OCI-LY7 (cell line): ENCODE measurements at regions not wholly inside any gene's neighbourhood (a gene's known extent, or its start where the extent isn't known, plus 50 kb on each side); places are given as distances from the start of the nearest gene placed in this dataset.
"Not testable (repeated sequence)": the region's sequence is repeated elsewhere in the genome, so short reads cannot be mapped to it uniquely, and the experiment has no call there.

Source experiments
- BruUV-seq: library from RNA; stranded (reverse); fragments of 400-500 nt; replicated peaks from 2 replicates; lab custom pipeline; 2021; lab: Mats Ljungman, UMichigan
- CTCF ChIA-PET: fragments of 300-600 bp; sonication (Branson Sonifier 250); formaldehyde crosslinking; loops from one replicate; lab custom pipeline; 2022; ENCODE audit warnings: antibody characterized with exemption; ENCODE audit not compliant: unreplicated experiment; lab: Charles Lee
- POLR2A ChIA-PET: fragments of 300-600 bp; sonication (Branson Sonifier 250); formaldehyde crosslinking; loops from one replicate; lab custom pipeline; 2022; ENCODE audit warnings: antibody characterized with exemption; lab: Charles Lee
- DNase-seq: peaks from one replicate; pipeline ENCODE4 v3.0.0-alpha.2; 2015; ENCODE audit warnings: low spot score
- H2AFZ ChIP-seq: fragments of 200-600 bp; sonication (generic), shearing (Covaris generic); 2 replicates; pipeline ENCODE4 v1.6.1; 2014; ENCODE audit warnings: mild to moderate bottlenecking, antibody characterized with exemption, low read length, moderate library complexity
- H3K27ac ChIP-seq: fragments of 200-600 bp; sonication (generic); 2 replicates; pipeline ENCODE4 v1.5.1; 2014; ENCODE audit warnings: mixed run types, low read depth, mild to moderate bottlenecking, moderate library complexity, low read length, inconsistent platforms; ENCODE audit not compliant: poor library complexity, severe bottlenecking
- H3K36me3 ChIP-seq: fragments of 200-600 bp; sonication (generic); 2 replicates; pipeline ENCODE4 v1.6.1; 2014; ENCODE audit warnings: mild to moderate bottlenecking, antibody characterized with exemption, low read length, moderate library complexity, mixed read lengths; ENCODE audit not compliant: insufficient read depth
- H3K4me1 ChIP-seq: fragments of 200-600 bp; sonication (generic); 2 replicates; pipeline ENCODE4 v1.5.1; 2014; ENCODE audit warnings: mild to moderate bottlenecking, low read length; ENCODE audit not compliant: insufficient read depth, poor library complexity, severe bottlenecking
- H3K4me2 ChIP-seq: fragments of 200-600 bp; sonication (generic); 2 replicates; pipeline ENCODE4 v1.6.1; 2014; ENCODE audit warnings: mild to moderate bottlenecking, low read length
- H3K4me3 ChIP-seq: fragments of 200-600 bp; sonication (generic); 2 replicates; pipeline ENCODE4 v1.5.1; 2014; ENCODE audit warnings: mild to moderate bottlenecking, low read depth, low read length; ENCODE audit not compliant: poor library complexity, severe bottlenecking
- H3K79me2 ChIP-seq: fragments of 200-600 bp; sonication (generic); 2 replicates; pipeline ENCODE4 v1.6.1; 2016; ENCODE audit warnings: low read depth, mild to moderate bottlenecking, low read length, moderate library complexity, mixed read lengths; ENCODE audit not compliant: insufficient read depth
- H3K9me2 ChIP-seq: fragments of 200-600 bp; sonication (generic); 2 replicates; pipeline ENCODE4 v1.6.1; 2016; ENCODE audit warnings: mild to moderate bottlenecking, low read length, mixed read lengths; ENCODE audit not compliant: insufficient read depth
- H3K9me3 ChIP-seq: fragments of 200-600 bp; sonication (generic); 2 replicates; pipeline ENCODE4 v1.6.1; 2014; ENCODE audit warnings: mild to moderate bottlenecking, mixed run types, low read length, mixed read lengths
- H4K20me1 ChIP-seq: fragments of 200-600 bp; sonication (generic); 2 replicates; pipeline ENCODE4 v1.6.1; 2014; ENCODE audit warnings: mild to moderate bottlenecking, antibody characterized with exemption, low read length, moderate library complexity, mixed read lengths; ENCODE audit not compliant: insufficient read depth
- CTCF ChIP-seq: fragments of 200-600 bp; sonication (generic); conservative IDR thresholded peaks from 2 replicates; pipeline ENCODE4 v1.5.1; 2014; ENCODE audit warnings: mild to moderate bottlenecking, antibody characterized with exemption, low read length, moderate library complexity, mixed read lengths
- EZH2phosphoT487 ChIP-seq: fragments of 200-600 bp; sonication (generic); IDR thresholded peaks from 2 replicates; pipeline ENCODE4 v1.6.1; 2018; ENCODE audit warnings: low read depth, borderline replicate concordance, mild to moderate bottlenecking, mixed run types, antibody characterized with exemption, low read length, moderate library complexity, mixed read lengths
- intact Hi-C: fragments of 100-400 bp; cut with micrococcal nuclease; formaldehyde crosslinking; loops from one replicate; pipeline ENCODE4 v1.10.0; 2022; ENCODE audit not compliant: unreplicated experiment

DNA sequence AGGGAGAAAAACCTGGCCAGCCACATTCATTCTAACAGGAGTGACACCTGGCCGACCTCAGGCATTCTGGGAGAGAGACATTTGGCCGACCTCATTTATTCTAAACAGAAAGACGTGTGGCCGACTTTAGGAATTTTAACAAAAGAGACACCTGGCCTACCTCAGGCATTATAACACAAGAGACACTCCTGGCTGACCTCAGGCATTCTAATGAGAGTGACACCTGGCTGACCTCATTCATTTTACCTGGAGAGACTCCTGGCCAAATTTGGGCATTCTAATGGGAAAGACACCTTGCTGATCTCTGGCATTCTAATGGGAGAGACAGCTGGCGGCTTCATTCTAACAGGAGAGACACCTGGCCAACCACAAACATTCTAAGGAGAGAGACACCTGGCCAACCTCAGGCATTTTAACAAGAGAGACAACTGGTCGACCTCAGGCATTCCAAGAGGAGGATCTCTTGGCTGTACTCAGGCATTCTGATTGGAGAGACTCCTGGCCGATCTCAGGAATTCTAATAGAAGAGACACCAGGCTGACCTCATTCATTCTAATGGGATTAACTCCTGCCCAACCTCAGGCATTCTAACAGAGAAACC, 1353.9 kb downstream of the UQCRFS1 start:
- Histone ChIP-seq H3K9me2 (no peaks in the 10 kb centered on the region), H3K4me1 (no peaks in the 10 kb centered on the region), H3K9me3 (no peaks in the 10 kb centered on the region), H3K4me3 (no peak overlapping the region), H3K36me3 (no peaks in the 10 kb centered on the region), H3K4me2 (no peak overlapping the region), H3K27ac (no peak overlapping the region), H3K79me2 (no peaks in the 10 kb centered on the region), H2AFZ (no peak overlapping the region), H4K20me1 (no peaks in the 10 kb centered on the region)
- TF ChIP-seq CTCF (no peak), EZH2phosphoT487 (no peak)
- no TSS peak for BruUV-seq
- intact Hi-C loops, result no loop called here
- ChIA-PET POLR2A (no interaction called here), CTCF (no interaction called here)
- DNase-seq, result no peak

DNA sequence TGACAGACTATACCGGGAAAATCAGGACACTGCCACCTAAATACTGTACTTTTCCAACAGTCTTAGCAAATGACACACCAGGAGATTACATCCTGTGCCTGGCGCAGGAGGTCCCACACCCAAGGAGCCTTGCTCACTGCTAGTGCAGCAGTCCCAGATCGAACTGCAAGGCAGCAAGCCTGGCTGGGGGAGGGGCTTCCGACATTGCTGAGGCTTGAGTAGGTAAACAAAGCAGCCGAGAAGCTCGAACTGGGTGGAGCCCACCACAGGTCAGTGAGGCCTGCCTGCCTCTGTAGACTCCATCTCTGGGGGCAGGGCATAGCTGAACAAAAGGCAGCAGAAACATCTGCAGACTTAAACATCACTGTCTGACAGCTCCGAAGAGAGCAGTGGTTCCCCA, 1360.0 kb downstream of the UQCRFS1 start:
- H2AFZ ChIP-seq, H4K20me1 ChIP-seq, H3K4me2 ChIP-seq, H3K36me3 ChIP-seq, H3K4me3 ChIP-seq, H3K27ac ChIP-seq, BruUV-seq, intact Hi-C loops, H3K4me1 ChIP-seq, POLR2A ChIA-PET, CTCF ChIA-PET, H3K9me3 ChIP-seq, H3K79me2 ChIP-seq, DNase-seq, H3K9me2 ChIP-seq: not testable (repeated sequence)

GRCh38 chr19:27851543-27852060, 1361.3 kb downstream of the UQCRFS1 start:
- no peaks in the 10 kb centered on the region for H3K79me2 ChIP-seq
- no peak for DNase-seq
- ChIA-PET CTCF (no interaction called here), POLR2A (no interaction called here)
- H3K9me3 ChIP-seq, result no peaks in the 10 kb centered on the region
- no TSS peak for BruUV-seq
- TF ChIP-seq CTCF (no peak), EZH2phosphoT487 (no peak)
- H3K4me2 ChIP-seq, result no peak overlapping the region
- no peak overlapping the region for H3K4me3 ChIP-seq
- H3K9me2 ChIP-seq, result no peaks in the 10 kb centered on the region
- H4K20me1 ChIP-seq, result no peaks in the 10 kb centered on the region
- intact Hi-C loops, result no loop called here
- no peaks in the 10 kb centered on the region for H3K4me1 ChIP-seq
- no peaks in the 10 kb centered on the region for H3K36me3 ChIP-seq
- no peak overlapping the region for H3K27ac ChIP-seq
- no peak overlapping the region for H2AFZ ChIP-seq
